B cell (primary cell): ENCODE measurements at regions not wholly inside any gene's neighbourhood (a gene's known extent, or its start where the extent isn't known, plus 50 kb on each side); places are given as distances from the start of the nearest gene placed in this dataset.

Experiments
- ATAC-seq: fragments of 200-7000 bp; cut with Tn5 transposase; one replicate; pipeline ENCODE4 v1.10.0; 2021; ENCODE audit warnings: low read depth, mild to moderate bottlenecking, moderate number of reproducible peaks, moderate library complexity
- CTCF ChIA-PET: fragments of 350-600 bp; sonication (Branson Sonifier 250); formaldehyde crosslinking; loops from one replicate; lab custom pipeline; 2021; ENCODE audit warnings: antibody characterized with exemption, inconsistent platforms; lab: Charles Lee
- POLR2A ChIA-PET: fragments of 350-600 bp; sonication (Branson Sonifier 250); formaldehyde crosslinking; loops from one replicate; lab custom pipeline; 2021; ENCODE audit warnings: antibody characterized with exemption; lab: Charles Lee
- DNase-seq: peaks from one replicate; pipeline ENCODE4 v3.0.0; 2013
- H2AFZ ChIP-seq: 2 replicates; pipeline ENCODE4 v1.6.1; 2012; ENCODE audit warnings: mild to moderate bottlenecking, low read depth, low read length; ENCODE audit not compliant: insufficient read depth, poor library complexity, severe bottlenecking
- H3K27ac ChIP-seq, 2 donors: 1 replicate in 1 of 2; 2 replicates in 1 of 2; pipeline ENCODE4 v1.5.1; 2012 to 2013; ENCODE audit warnings: low read length in 2 of 2, mild to moderate bottlenecking in 2 of 2, moderate library complexity in 1 of 2
- H3K27me3 ChIP-seq, 4 experiments: fragments of 200-600 bp in 1 of 4; sonication (generic) in 1 of 4; replicated peaks in 1 of 4; 1 replicate in 2 of 4; 2 replicates in 2 of 4; pipeline versions ENCODE4 v1.6.1 to v1.7.0; 2013 to 2016; ENCODE audit warnings: low read length in 3 of 4, mild to moderate bottlenecking in 2 of 4, mixed read lengths in 1 of 4, moderate library complexity in 1 of 4; ENCODE audit not compliant: insufficient read depth in 4 of 4, control insufficient read depth in 3 of 4; ENCODE audit errors: control extremely low read depth in 1 of 4
- H3K36me3 ChIP-seq, 2 experiments: replicated peaks in 1 of 2; 1 replicate in 1 of 2; 2 replicates in 1 of 2; pipeline versions ENCODE4 v1.6.1 to v1.7.1; 2013; ENCODE audit warnings: low read length in 1 of 2; ENCODE audit not compliant: insufficient read depth in 2 of 2, control insufficient read depth in 1 of 2; ENCODE audit errors: control extremely low read depth in 1 of 2, extremely low read depth in 1 of 2
- H3K4me1 ChIP-seq, 2 donors: fragments of 200-600 bp in 1 of 2; sonication (generic) in 1 of 2; 1 replicate in 1 of 2; 2 replicates in 1 of 2; pipeline versions ENCODE4 v1.5.1 to v1.6.1; 2013 to 2017; ENCODE audit warnings: low read length in 2 of 2; ENCODE audit not compliant: control insufficient read depth in 2 of 2, insufficient read depth in 2 of 2
- H3K4me2 ChIP-seq: replicated peaks from 2 replicates; pipeline ENCODE3; 2012; ENCODE audit warnings: mild to moderate bottlenecking, low read depth, low read length; ENCODE audit not compliant: poor library complexity, severe bottlenecking
- H3K4me3 ChIP-seq, 5 experiments: fragments of 200-600 bp in 1 of 5; sonication (generic) in 1 of 5; 1 replicate in 3 of 5; 2 replicates in 2 of 5; pipeline versions ENCODE4 v1.5.1 to v1.7.0; 2011 to 2016; ENCODE audit warnings: low read length in 4 of 5, mild to moderate bottlenecking in 4 of 5, low read depth in 2 of 5, control low read depth in 1 of 5, moderate library complexity in 1 of 5; ENCODE audit not compliant: insufficient read depth in 1 of 5; ENCODE audit errors: control extremely low read depth in 1 of 5, extremely low read depth in 1 of 5
- H3K79me2 ChIP-seq: fragments of 200-600 bp; sonication (generic); one replicate; pipeline ENCODE4 v1.6.0; 2016; ENCODE audit warnings: low read length; ENCODE audit not compliant: control insufficient read depth, insufficient read depth
- H3K9ac ChIP-seq: fragments of 200-600 bp; sonication (generic); 2 replicates; pipeline ENCODE4 v1.6.1; 2017; ENCODE audit warnings: mild to moderate bottlenecking, low read length, moderate library complexity
- H3K9me3 ChIP-seq, 3 donors: one replicate each; pipeline versions ENCODE4 v1.6.1 to v1.7.1; 2013; ENCODE audit warnings: low read length in 2 of 3; ENCODE audit not compliant: control insufficient read depth in 2 of 3, insufficient read depth in 1 of 3; ENCODE audit errors: control extremely low read depth in 1 of 3
- H4K20me1 ChIP-seq: 2 replicates; pipeline ENCODE4 v1.6.0; 2012; ENCODE audit warnings: mild to moderate bottlenecking, low read length; ENCODE audit not compliant: insufficient read depth, control insufficient read depth, poor library complexity, severe bottlenecking
- H3K27ac Mint-ChIP-seq: one replicate; pipeline ENCODE4 v1.8.0; 2021; ENCODE audit warnings: mixed read lengths
- H3K27me3 Mint-ChIP-seq: one replicate; pipeline ENCODE4 v1.8.0; 2021; ENCODE audit warnings: mixed read lengths
- H3K4me1 Mint-ChIP-seq: one replicate; pipeline ENCODE4 v1.8.0; 2021; ENCODE audit warnings: mixed read lengths
- H3K4me3 Mint-ChIP-seq: one replicate; pipeline ENCODE4 v1.8.0; 2021; ENCODE audit warnings: mixed read lengths
- H3K9me3 Mint-ChIP-seq: one replicate; pipeline ENCODE4 v1.8.0; 2022; ENCODE audit warnings: mixed read lengths; ENCODE audit not compliant: insufficient read depth
- CTCF ChIP-seq: fragments of 200-600 bp; IDR thresholded peaks from one replicate; pipeline ENCODE4 v1.8.0; 2022; ENCODE audit warnings: antibody characterized with exemption, mild to moderate bottlenecking
- EZH2 ChIP-seq: IDR thresholded peaks from 2 replicates; pipeline ENCODE4 v1.6.1; 2012; ENCODE audit warnings: borderline replicate concordance, low read depth, mild to moderate bottlenecking, moderate library complexity, low read length; ENCODE audit not compliant: insufficient read depth, poor library complexity, severe bottlenecking
- whole genome bisulfite sequencing: methylation state at CpG from one replicate; pipeline ENCODE4 v1.1.5; 2013; ENCODE audit warnings: missing lambda C conversion rate; ENCODE audit not compliant: insufficient coverage; 5-methylcytosine and 5-hydroxymethylcytosine counted together
- intact Hi-C: fragments of 100-400 bp; cut with micrococcal nuclease; formaldehyde crosslinking; loops from one replicate; pipeline ENCODE4 v1.10.0; 2022

DNA sequence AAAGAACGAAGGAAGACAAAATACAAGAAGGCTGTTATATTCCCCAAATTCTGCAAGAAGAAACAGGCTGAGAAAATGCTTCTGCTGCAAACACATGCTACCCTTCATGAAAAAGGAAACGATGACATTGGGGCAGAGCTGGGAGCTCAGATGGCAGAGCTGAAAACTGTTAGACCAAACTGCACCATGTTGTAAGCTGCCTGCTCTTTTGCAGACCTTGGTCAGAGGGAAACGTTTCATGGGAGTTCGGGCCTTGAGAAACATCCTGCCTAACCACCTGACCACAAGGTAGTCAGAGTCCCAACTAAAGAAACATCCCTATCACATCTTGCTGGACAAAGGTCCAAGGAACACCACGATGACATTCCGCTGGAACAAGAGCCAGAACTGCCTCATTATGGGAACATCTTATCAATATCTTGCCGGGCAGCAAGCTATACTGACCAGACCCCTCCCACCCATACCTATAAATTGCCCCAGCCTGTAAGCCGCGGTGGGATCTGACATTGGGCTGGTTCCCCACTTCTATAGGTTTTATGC, 110.7 kb upstream of the CTSC start:
- Histone ChIP-seq H3K79me2 (no peaks in the 10 kb centered on the region), H3K9me3 (no peaks in the 10 kb centered on the region), H3K27ac (no peak overlapping the region), H3K4me3 (no peak overlapping the region), H2AFZ (no peak overlapping the region), H3K27me3 (no peaks in the 10 kb centered on the region), H3K9ac (no peak overlapping the region), H3K4me2 (no peak overlapping the region), H3K4me1 (no peaks in the 10 kb centered on the region), H3K36me3 (no peaks in the 10 kb centered on the region), H4K20me1 (no peaks in the 10 kb centered on the region)
- Mint-ChIP-seq H3K27ac (no peak overlapping the region), H3K27me3 (no peaks in the 10 kb centered on the region), H3K4me3 (no peak overlapping the region), H3K9me3 (no peaks in the 10 kb centered on the region), H3K4me1 (no peaks in the 10 kb centered on the region)
- intact Hi-C loops = no loop called here
- ChIA-PET POLR2A (no interaction called here), CTCF (interaction anchor here (0.6 kb wide), 1 partner anchor 1636 kb away, joined by 3 read pairs; no protein-coding TSS in a partner anchor)
- DNase-seq (no peak), ATAC-seq (no peak)
- TF ChIP-seq EZH2 = no peak
- no peak for TF ChIP-seq CTCF
- WGBS = 91% methylated on average over 6 of the region's 9 CpGs

DNA sequence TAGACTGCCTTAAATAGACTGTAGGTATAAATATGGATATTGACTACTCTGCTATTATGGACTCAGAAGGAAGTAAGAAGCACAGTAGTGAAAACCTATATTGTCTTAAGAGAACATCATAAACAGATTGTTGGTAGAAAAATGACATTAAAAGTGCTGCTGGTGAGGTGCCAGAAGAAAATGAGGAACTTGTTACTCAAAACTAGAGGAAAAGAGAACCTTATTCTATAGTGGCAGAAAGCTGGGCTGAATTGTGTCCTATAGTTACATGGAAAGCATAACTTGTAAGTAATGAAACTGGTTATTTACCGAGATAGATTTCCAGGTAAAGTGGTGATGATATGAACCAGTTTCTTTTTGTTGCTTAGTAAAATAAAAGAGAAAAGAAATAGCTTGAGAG, 109.7 kb upstream of the CTSC start:
- H3K27me3 ChIP-seq = no peaks in the 10 kb centered on the region
- no peak for TF ChIP-seq EZH2
- TF ChIP-seq CTCF = no peak
- H3K27ac ChIP-seq = no peak overlapping the region
- no peak for DNase-seq
- 0% methylated on average over 1 of the region's 1 CpG for WGBS
- no peak overlapping the region for H2AFZ ChIP-seq
- no peak for ATAC-seq
- no peaks in the 10 kb centered on the region for H3K9me3 ChIP-seq
- CTCF ChIA-PET = interaction anchor here (0.6 kb wide), 1 partner anchor 1636 kb away, joined by 3 read pairs; no protein-coding TSS in a partner anchor
- H3K4me1 ChIP-seq = no peaks in the 10 kb centered on the region
- no peak overlapping the region for H3K9ac ChIP-seq
- H3K27me3 Mint-ChIP-seq = no peaks in the 10 kb centered on the region
- H3K4me1 Mint-ChIP-seq = no peaks in the 10 kb centered on the region
- POLR2A ChIA-PET = no interaction called here
- H3K79me2 ChIP-seq = no peaks in the 10 kb centered on the region
- no peaks in the 10 kb centered on the region for H4K20me1 ChIP-seq
- no peaks in the 10 kb centered on the region for H3K9me3 Mint-ChIP-seq
- H3K4me3 ChIP-seq = no peak overlapping the region
- no peak overlapping the region for H3K27ac Mint-ChIP-seq
- no peak overlapping the region for H3K4me2 ChIP-seq
- intact Hi-C loops = no loop called here
- H3K4me3 Mint-ChIP-seq = no peak overlapping the region
- no peaks in the 10 kb centered on the region for H3K36me3 ChIP-seq
